Neutrophil (primary cell): ENCODE measurements at regions not wholly inside any gene's neighbourhood (a gene's known extent, or its start where the extent isn't known, plus 50 kb on each side); places are given as distances from the start of the nearest gene placed in this dataset.

Experiments
- H3K27ac ChIP-seq: fragments of 200-600 bp; sonication (generic); 2 replicates; pipeline ENCODE4 v1.5.1; 2016; ENCODE audit warnings: mild to moderate bottlenecking, moderate library complexity
- H3K27me3 ChIP-seq: fragments of 200-600 bp; sonication (generic); 2 replicates; pipeline ENCODE4 v1.6.0; 2016; ENCODE audit warnings: mild to moderate bottlenecking
- H3K36me3 ChIP-seq: fragments of 200-600 bp; sonication (generic); 2 replicates; pipeline ENCODE4 v1.5.1; 2017
- H3K4me1 ChIP-seq, 2 experiments: fragments of 200-600 bp in 1 of 2; sonication (generic) in 1 of 2; 1 replicate in 1 of 2; 2 replicates in 1 of 2; pipeline versions ENCODE4 v1.5.1 to v1.6.1; 2013 to 2016; ENCODE audit warnings: low read depth in 1 of 2, low read length in 1 of 2, mild to moderate bottlenecking in 1 of 2, moderate library complexity in 1 of 2; ENCODE audit not compliant: control insufficient read depth in 1 of 2, insufficient read depth in 1 of 2
- H3K4me3 ChIP-seq, 2 experiments: fragments of 200-600 bp in 1 of 2; sonication (generic) in 1 of 2; 1 replicate in 1 of 2; 2 replicates in 1 of 2; pipeline ENCODE4 v1.5.1; 2013 to 2016; ENCODE audit warnings: low read depth in 1 of 2, low read length in 1 of 2, mild to moderate bottlenecking in 1 of 2, moderate library complexity in 1 of 2
- H3K9me3 ChIP-seq: fragments of 200-600 bp; sonication (generic); 2 replicates; pipeline ENCODE4 v1.5.1; 2016
- CTCF ChIP-seq: fragments of 200-600 bp; sonication (generic); IDR thresholded peaks from 2 replicates; pipeline ENCODE4 v1.5.1; 2016; ENCODE audit warnings: antibody characterized with exemption

GRCh38 chr11:116485425-116485824 lies 287.4 kb downstream of the BUD13 start:
- Histone ChIP-seq H3K9me3 (no peaks in the 10 kb centered on the region), H3K27ac (no peak overlapping the region), H3K27me3 (peaks cover 25% of the 10 kb centered on the region), H3K4me1 (no peaks in the 10 kb centered on the region), H3K4me3 (no peak overlapping the region), H3K36me3 (no peaks in the 10 kb centered on the region)
- no peak for TF ChIP-seq CTCF

GRCh38 chr11:116482716-116483115 lies 290.1 kb downstream of the BUD13 start:
- Histone ChIP-seq H3K27me3 (peaks cover 12% of the 10 kb centered on the region), H3K4me3 (no peak overlapping the region), H3K36me3 (no peaks in the 10 kb centered on the region), H3K4me1 (no peaks in the 10 kb centered on the region), H3K9me3 (no peaks in the 10 kb centered on the region), H3K27ac (no peak overlapping the region)
- no peak for TF ChIP-seq CTCF

- no peaks in the 10 kb centered on the region for H3K9me3 ChIP-seq
- H3K4me3 ChIP-seq, result no peak overlapping the region
- no peak overlapping the region for H3K27ac ChIP-seq
- TF ChIP-seq CTCF, result no peak
- H3K4me1 ChIP-seq, result no peaks in the 10 kb centered on the region
- no peaks in the 10 kb centered on the region for H3K36me3 ChIP-seq
- H3K27me3 ChIP-seq, result peaks cover 10% of the 10 kb centered on the region
Measured at GRCh38 chr11:116481126-116481675, 291.6 kb downstream of the BUD13 start.

- H3K4me3 ChIP-seq, result no peak overlapping the region
- H3K27me3 ChIP-seq, result peaks cover 13% of the 10 kb centered on the region
- H3K9me3 ChIP-seq, result no peaks in the 10 kb centered on the region
- H3K36me3 ChIP-seq, result no peaks in the 10 kb centered on the region
- H3K27ac ChIP-seq, result no peak overlapping the region
- TF ChIP-seq CTCF, result no peak
- H3K4me1 ChIP-seq, result no peaks in the 10 kb centered on the region
Measured at GRCh38 chr11:116478669-116479668, 293.8 kb downstream of the BUD13 start.

- Histone ChIP-seq H3K27ac (no peak overlapping the region), H3K4me1 (no peaks in the 10 kb centered on the region), H3K4me3 (no peak overlapping the region), H3K27me3 (peaks cover 17% of the 10 kb centered on the region), H3K9me3 (no peaks in the 10 kb centered on the region), H3K36me3 (no peaks in the 10 kb centered on the region)
- no peak for TF ChIP-seq CTCF
Measured at GRCh38 chr11:116478205-116478604, 294.6 kb downstream of the BUD13 start.
